BLaER1 treated with 17β-estradiol and CSF1 and Interleukin-3, amounts not matched to agents 10 nM and 100 nM (cell line): ENCODE measurements at regions not wholly inside any gene's neighbourhood (a gene's known extent, or its start where the extent isn't known, plus 50 kb on each side); places are given as distances from the start of the nearest gene placed in this dataset.
"Not testable (repeated sequence)": the region's sequence is repeated elsewhere in the genome, so short reads cannot be mapped to it uniquely, and the experiment has no call there.

ENCODE experiments used
- H3K27ac ChIP-seq, 11 experiments: shearing (Covaris generic); formaldehyde crosslinking; 2 replicates each; pipeline ENCODE4 v1.8.1; 2022
- H3K27me3 ChIP-seq, 11 experiments: shearing (Covaris generic); formaldehyde crosslinking; 2 replicates each; pipeline ENCODE4 v1.8.1; 2022
- H3K36me3 ChIP-seq, 11 experiments: shearing (Covaris generic); formaldehyde crosslinking; 2 replicates each; pipeline ENCODE4 v1.8.1; 2022
- H3K4me1 ChIP-seq, 10 experiments: shearing (Covaris generic); formaldehyde crosslinking; 2 replicates each; pipeline ENCODE4 v1.8.1; 2022
- H3K4me2 ChIP-seq, 11 experiments: shearing (Covaris generic); formaldehyde crosslinking; 2 replicates each; pipeline ENCODE4 v1.8.1; 2022
- H3K4me3 ChIP-seq, 10 experiments: shearing (Covaris generic); formaldehyde crosslinking; 2 replicates each; pipeline ENCODE4 v1.8.1; 2022
- H3K9ac ChIP-seq, 11 experiments: shearing (Covaris generic); formaldehyde crosslinking; 2 replicates each; pipeline ENCODE4 v1.8.1; 2022
- H3K9me3 ChIP-seq, 11 experiments: shearing (Covaris generic); formaldehyde crosslinking; replicated peaks in 1 of 11; 2 replicates each; pipeline ENCODE4 v1.8.1; 2022
- H4K20me1 ChIP-seq, 11 experiments: shearing (Covaris generic); formaldehyde crosslinking; 2 replicates each; pipeline ENCODE4 v1.8.1; 2022
- Cebpa-rat ChIP-seq, 11 experiments: shearing (Covaris generic); IDR thresholded peaks; 2 replicates each; pipeline ENCODE4 v1.8.1; 2022

DNA sequence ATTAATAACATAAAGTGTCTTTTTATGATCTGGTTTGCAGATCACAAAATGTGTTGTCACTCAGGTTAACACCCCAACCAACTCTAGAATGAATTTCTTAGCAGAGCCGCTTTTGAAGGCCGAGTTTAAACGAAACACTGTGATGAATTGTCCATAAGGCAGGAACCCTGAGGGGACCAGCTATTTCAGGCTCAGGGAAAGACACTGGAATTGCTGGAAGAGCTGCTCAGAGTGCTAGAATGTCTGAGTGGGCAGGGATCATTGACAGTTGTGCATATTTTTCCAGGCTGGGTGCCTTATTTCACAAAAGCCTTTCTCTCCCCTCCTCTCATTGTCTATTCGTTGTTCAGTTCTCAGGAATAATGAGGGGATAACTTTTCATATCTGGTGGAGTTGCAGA lies 68.7 kb upstream of the PRKG1 start:
- Histone ChIP-seq H3K9me3 (no peaks in the 10 kb centered on the region), H3K9ac (no peak overlapping the region), H3K4me3 (no peak overlapping the region), H3K36me3 (no peaks in the 10 kb centered on the region), H3K4me2 (no peak overlapping the region), H4K20me1 (no peaks in the 10 kb centered on the region), H3K27me3 (no peaks in the 10 kb centered on the region), H3K4me1 (peaks cover 7 to 18% (median 10%) of the 10 kb centered on the region in 10 experiments; a peak in 19 of 20 replicates), H3K27ac (no peak overlapping the region)
- TF ChIP-seq Cebpa-rat (IDR thresholded peaks at IDR 0.05): no peak

DNA sequence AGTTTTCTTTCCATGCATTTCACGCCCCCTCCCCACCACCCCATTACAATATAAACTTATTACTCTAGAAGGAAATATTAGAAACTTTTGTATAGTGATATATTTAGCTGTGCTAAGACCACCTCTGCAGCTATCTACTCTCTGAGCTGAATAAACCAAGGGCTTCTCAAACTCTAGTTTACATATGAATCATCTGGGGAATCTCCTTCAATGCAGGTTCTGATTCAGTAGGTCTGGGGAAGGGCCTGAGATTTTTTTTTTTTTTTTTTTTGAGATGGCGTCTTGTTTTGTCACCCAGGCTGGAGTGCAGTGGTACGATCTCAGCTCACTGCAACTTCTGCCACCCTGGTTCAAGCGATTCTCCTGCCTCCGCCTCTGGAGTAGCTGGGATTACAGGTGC lies 67.6 kb upstream of the PRKG1 start:
- Histone ChIP-seq H3K4me1 (peaks cover 0 to 7% (median 0%) of the 10 kb centered on the region in 10 experiments; a peak in 4 of 20 replicates), H4K20me1 (no peaks in the 10 kb centered on the region), H3K27ac (no peak overlapping the region), H3K4me2 (peak overlapping the region in 4 of 11 experiments; percentile 5 to 44 (median 24); a peak in 5 of 22 replicates), H3K4me3 (no peak overlapping the region), H3K27me3 (no peaks in the 10 kb centered on the region), H3K36me3 (no peaks in the 10 kb centered on the region), H3K9ac (no peak overlapping the region), H3K9me3 (peaks cover 2 to 7% (median 4%) of the 10 kb centered on the region in 11 experiments)
- no peak for TF ChIP-seq Cebpa-rat (IDR thresholded peaks at IDR 0.05)

DNA sequence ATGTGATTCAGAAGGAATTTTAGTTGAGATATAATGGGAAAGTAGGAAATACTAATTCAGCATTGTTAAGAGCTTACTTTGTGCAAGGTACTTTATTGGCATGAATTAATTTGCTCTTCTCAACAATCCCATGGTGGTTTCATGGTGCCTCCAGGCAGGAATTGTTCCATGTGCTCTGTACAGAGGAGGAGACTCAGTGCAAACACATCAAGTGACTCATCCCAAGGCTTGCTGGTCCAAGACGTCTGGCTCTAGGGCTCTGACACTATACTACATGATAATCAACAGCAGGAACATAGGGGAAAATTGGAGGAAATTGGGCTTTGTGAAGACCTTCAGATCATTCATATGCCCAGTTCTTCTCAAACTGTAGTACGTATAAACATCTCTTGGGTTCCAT lies 66.5 kb upstream of the PRKG1 start:
- H3K4me3 ChIP-seq: no peak overlapping the region
- H4K20me1 ChIP-seq: no peaks in the 10 kb centered on the region
- no peak overlapping the region for H3K27ac ChIP-seq
- H3K27me3 ChIP-seq: no peaks in the 10 kb centered on the region
- H3K4me2 ChIP-seq: no peak overlapping the region
- H3K9ac ChIP-seq: no peak overlapping the region
- H3K4me1 ChIP-seq: peaks cover 0 to 7% (median 0%) of the 10 kb centered on the region in 10 experiments; a peak in 3 of 20 replicates
- peaks cover 11 to 18% (median 14%) of the 10 kb centered on the region in 11 experiments for H3K9me3 ChIP-seq
- H3K36me3 ChIP-seq: no peaks in the 10 kb centered on the region
- no peak for TF ChIP-seq Cebpa-rat (IDR thresholded peaks at IDR 0.05)

DNA sequence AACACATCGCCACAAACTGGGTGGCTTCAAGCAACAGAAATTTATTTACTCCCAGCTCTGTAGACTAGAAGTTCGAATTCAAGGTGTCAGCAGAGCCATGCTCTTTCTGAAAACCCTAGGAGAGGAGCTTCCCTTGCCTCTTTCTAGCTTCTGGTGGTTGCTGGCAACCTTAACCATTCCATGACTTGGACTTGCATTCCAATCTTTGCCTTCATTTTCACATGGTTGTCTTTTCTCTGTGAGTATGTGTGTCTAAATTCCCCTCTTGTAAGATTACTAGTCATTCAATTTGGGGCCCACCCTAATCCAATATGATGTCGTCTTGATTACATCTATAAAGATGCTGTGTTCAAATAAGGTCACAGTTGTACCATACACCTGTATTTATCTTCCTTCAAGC lies 65.9 kb upstream of the PRKG1 start:
- Histone ChIP-seq H3K9ac (no peak overlapping the region), H3K27me3 (no peaks in the 10 kb centered on the region), H4K20me1 (no peaks in the 10 kb centered on the region), H3K4me3 (no peak overlapping the region), H3K27ac (no peak overlapping the region), H3K4me2 (no peak overlapping the region), H3K9me3 (peaks cover 11 to 22% (median 17%) of the 10 kb centered on the region in 11 experiments), H3K36me3 (no peaks in the 10 kb centered on the region), H3K4me1 (peaks cover 0 to 9% (median 0%) of the 10 kb centered on the region in 10 experiments; a peak in 4 of 20 replicates)
- no peak for TF ChIP-seq Cebpa-rat (IDR thresholded peaks at IDR 0.05)

DNA sequence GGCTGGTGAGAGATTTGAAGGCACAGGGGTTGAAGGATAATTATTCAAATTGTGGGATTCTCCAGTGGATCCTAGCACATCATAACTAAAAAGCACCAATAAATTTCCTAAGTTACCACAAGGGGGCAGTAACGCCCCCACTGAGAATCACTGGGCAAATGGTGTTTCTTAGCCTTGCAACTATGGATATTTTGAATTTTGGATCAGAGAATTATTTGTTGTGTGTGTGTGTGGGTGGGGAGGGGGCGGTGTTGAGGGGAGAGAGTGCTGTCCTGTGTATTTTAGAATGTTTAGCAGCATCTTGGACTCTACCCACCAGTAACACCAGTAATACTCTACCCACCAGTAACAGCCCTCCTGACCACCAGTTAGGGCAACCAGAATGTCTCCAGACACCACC lies 63.3 kb upstream of the PRKG1 start:
- Histone ChIP-seq H3K4me1 (peaks cover 18 to 35% (median 24%) of the 10 kb centered on the region in 10 experiments), H3K4me2 (no peak overlapping the region), H3K36me3 (no peaks in the 10 kb centered on the region), H3K27me3 (peaks cover 0 to 4% (median 0%) of the 10 kb centered on the region in 11 experiments; a peak in 2 of 22 replicates), H3K27ac (no peak overlapping the region), H4K20me1 (no peaks in the 10 kb centered on the region), H3K4me3 (no peak overlapping the region), H3K9ac (no peak overlapping the region), H3K9me3 (peaks cover 11 to 22% (median 17%) of the 10 kb centered on the region in 11 experiments)
- no peak for TF ChIP-seq Cebpa-rat (IDR thresholded peaks at IDR 0.05)

DNA sequence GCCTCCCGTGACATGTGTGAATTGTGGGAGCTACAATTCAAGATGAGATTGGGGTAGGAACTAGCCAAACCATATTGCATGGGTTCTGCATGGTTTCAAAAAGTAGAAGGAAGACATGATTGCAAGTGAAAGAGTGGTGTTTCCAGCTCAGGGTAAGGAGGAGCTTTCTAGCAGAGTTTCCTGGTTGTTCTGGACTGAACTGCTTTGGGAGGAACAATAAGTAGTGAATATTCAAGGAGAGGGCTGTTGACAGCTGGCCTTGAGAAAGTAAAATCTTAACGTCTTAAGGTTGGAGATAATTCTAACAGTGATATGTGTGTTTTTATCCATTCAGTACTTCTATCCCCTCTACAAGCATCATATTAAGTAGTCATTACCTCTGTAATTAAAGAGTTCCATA lies 62.2 kb upstream of the PRKG1 start:
- peaks cover 18 to 32% (median 27%) of the 10 kb centered on the region in 10 experiments for H3K4me1 ChIP-seq
- no peak overlapping the region; a peak in 1 of 20 replicates for H3K4me3 ChIP-seq
- H3K9ac ChIP-seq: no peak overlapping the region
- peaks cover 11 to 22% (median 17%) of the 10 kb centered on the region in 11 experiments for H3K9me3 ChIP-seq
- H4K20me1 ChIP-seq: no peaks in the 10 kb centered on the region
- H3K27me3 ChIP-seq: peaks cover 0 to 4% (median 0%) of the 10 kb centered on the region in 11 experiments; a peak in 2 of 22 replicates
- no peak for TF ChIP-seq Cebpa-rat (IDR thresholded peaks at IDR 0.05)
- H3K4me2 ChIP-seq: no peak overlapping the region
- no peaks in the 10 kb centered on the region for H3K36me3 ChIP-seq
- H3K27ac ChIP-seq: no peak overlapping the region

DNA sequence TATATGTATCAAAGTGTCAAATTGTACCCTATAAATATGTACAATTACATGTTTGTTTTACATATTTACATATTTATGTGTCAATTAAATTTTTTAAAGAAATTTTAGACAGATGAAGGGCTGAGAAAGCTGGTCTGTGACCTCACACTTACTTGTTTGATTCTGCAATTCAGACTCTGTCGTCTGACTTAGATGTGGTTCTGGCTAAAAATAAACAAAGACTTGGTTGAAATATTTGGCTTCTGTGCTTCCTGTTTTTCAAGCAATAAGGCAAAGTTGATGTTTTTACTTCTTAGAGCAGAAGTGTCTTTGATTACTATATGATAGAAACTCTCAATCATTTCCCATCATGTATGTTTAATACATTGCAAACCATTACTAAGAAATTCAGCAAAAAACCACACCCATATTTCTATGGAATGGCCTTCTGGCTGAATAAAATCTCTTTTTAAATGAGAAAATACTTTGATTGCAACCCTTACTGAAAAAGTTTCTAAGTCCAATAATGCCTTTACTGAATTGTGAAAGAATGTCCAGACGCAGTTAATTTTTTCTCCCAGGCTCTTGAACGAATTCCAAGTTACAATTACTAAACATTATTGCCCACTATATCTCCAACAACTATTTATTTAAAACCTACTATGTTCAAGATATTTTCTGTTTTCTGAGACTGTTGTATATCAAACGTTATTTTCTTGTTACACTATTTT lies 59.5 kb upstream of the PRKG1 start:
- H3K9ac ChIP-seq: peak overlapping the region in 5 of 11 experiments; percentile 18 to 43 (median 37); a peak in 8 of 22 replicates
- H3K4me2 ChIP-seq: peak overlapping the region; percentile 53 to 81 (median 72)
- H4K20me1 ChIP-seq: no peaks in the 10 kb centered on the region
- H3K27ac ChIP-seq: peak overlapping the region in 9 of 11 experiments; percentile 25 to 81 (median 68); a peak in 17 of 22 replicates
- H3K4me1 ChIP-seq: peaks cover 18 to 32% (median 27%) of the 10 kb centered on the region in 10 experiments
- H3K4me3 ChIP-seq: peak overlapping the region in 1 of 10 experiments; percentile 18; a peak in 2 of 20 replicates
- H3K36me3 ChIP-seq: no peaks in the 10 kb centered on the region
- H3K9me3 ChIP-seq: peaks cover 11 to 22% (median 17%) of the 10 kb centered on the region in 11 experiments
- H3K27me3 ChIP-seq: peaks cover 0 to 4% (median 0%) of the 10 kb centered on the region in 11 experiments; a peak in 2 of 22 replicates
- TF ChIP-seq Cebpa-rat (IDR thresholded peaks at IDR 0.05): peak in 2 of 11 experiments; percentile 47 to 62; a peak in 4 of 22 replicates

DNA sequence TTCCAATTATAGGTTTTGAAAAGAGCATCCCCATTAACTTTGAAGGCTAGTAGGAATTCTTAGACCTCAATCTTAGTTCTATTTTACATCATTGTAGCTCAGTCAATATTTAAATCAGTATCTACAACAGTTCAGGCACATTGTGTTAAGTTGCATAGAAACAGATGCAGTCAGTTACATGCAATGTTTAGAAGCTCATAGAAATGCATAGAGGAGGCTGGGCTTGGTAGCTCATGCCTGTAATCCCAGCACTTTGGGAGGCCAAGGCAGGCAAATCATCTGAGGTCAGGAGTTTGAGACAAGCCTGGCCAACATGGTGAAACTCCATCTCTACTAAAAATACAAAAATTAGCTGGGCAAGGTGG lies 58.9 kb upstream of the PRKG1 start:
- not testable (repeated sequence) for H3K27me3 ChIP-seq, H3K4me3 ChIP-seq, H3K36me3 ChIP-seq, H4K20me1 ChIP-seq
- peak overlapping the region; percentile 53 to 81 (median 72); a peak in 21 of 22 replicates for H3K4me2 ChIP-seq
- H3K4me1 ChIP-seq: peaks cover 18 to 32% (median 27%) of the 10 kb centered on the region in 10 experiments
- peaks cover 11 to 22% (median 17%) of the 10 kb centered on the region in 11 experiments for H3K9me3 ChIP-seq
- peak overlapping the region in 5 of 11 experiments; percentile 12 to 43 (median 37); a peak in 5 of 22 replicates for H3K9ac ChIP-seq
- peak overlapping the region in 9 of 11 experiments; percentile 25 to 81 (median 68); a peak in 16 of 22 replicates for H3K27ac ChIP-seq

DNA sequence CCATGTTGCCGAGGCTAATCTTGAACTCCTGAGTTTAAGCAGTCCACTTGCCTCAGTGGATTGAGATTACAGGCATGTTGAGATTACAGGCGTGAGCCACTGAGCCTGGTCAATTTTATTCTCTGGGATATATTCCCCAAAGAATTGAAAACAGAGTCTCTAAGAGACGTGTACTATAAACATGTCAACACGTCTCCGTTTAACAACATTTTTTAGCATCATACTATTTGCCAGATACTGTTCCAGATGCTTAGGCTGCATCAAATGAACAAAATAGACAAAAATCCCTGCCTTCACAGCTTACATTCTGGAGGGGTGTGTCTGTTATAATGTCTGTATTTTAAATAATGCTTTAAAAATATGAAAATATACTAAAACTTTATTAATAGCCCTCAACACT lies 54.1 kb upstream of the PRKG1 start:
- no peak overlapping the region for H3K9ac ChIP-seq
- peaks cover 0 to 4% (median 0%) of the 10 kb centered on the region in 11 experiments; a peak in 2 of 22 replicates for H3K27me3 ChIP-seq
- H3K4me2 ChIP-seq: no peak overlapping the region
- no peak for TF ChIP-seq Cebpa-rat (IDR thresholded peaks at IDR 0.05)
- H3K36me3 ChIP-seq: no peaks in the 10 kb centered on the region
- no peak overlapping the region for H3K4me3 ChIP-seq
- H3K27ac ChIP-seq: no peak overlapping the region
- H3K9me3 ChIP-seq: no peaks in the 10 kb centered on the region
- H4K20me1 ChIP-seq: no peaks in the 10 kb centered on the region
- peaks cover 6 to 16% (median 11%) of the 10 kb centered on the region in 10 experiments for H3K4me1 ChIP-seq
